BLaER1 (cell line): ENCODE measurements at regions not wholly inside any gene's neighbourhood (a gene's known extent, or its start where the extent isn't known, plus 50 kb on each side); places are given as distances from the start of the nearest gene placed in this dataset.

Source experiments
- H3K27ac ChIP-seq: shearing (Covaris generic); formaldehyde crosslinking; 2 replicates; pipeline ENCODE4 v1.8.1; 2022
- H3K27me3 ChIP-seq: shearing (Covaris generic); formaldehyde crosslinking; 2 replicates; pipeline ENCODE4 v1.8.1; 2022
- H3K36me3 ChIP-seq: shearing (Covaris generic); formaldehyde crosslinking; 2 replicates; pipeline ENCODE4 v1.8.1; 2022
- H3K4me1 ChIP-seq: shearing (Covaris generic); formaldehyde crosslinking; 2 replicates; pipeline ENCODE4 v1.8.1; 2022
- H3K4me2 ChIP-seq: shearing (Covaris generic); formaldehyde crosslinking; 2 replicates; pipeline ENCODE4 v1.8.1; 2022
- H3K4me3 ChIP-seq: shearing (Covaris generic); formaldehyde crosslinking; 2 replicates; pipeline ENCODE4 v1.8.1; 2022
- H3K9ac ChIP-seq: shearing (Covaris generic); formaldehyde crosslinking; 2 replicates; pipeline ENCODE4 v1.8.1; 2022
- H3K9me3 ChIP-seq: shearing (Covaris generic); formaldehyde crosslinking; 2 replicates; pipeline ENCODE4 v1.8.1; 2022
- H4K20me1 ChIP-seq: shearing (Covaris generic); formaldehyde crosslinking; 2 replicates; pipeline ENCODE4 v1.8.1; 2022
- Cebpa-rat ChIP-seq: shearing (Covaris generic); IDR thresholded peaks from 2 replicates; pipeline ENCODE4 v1.8.1; 2022

GRCh38 chr4:22947851-22948250 is 255.1 kb downstream of the GBA3 start:
- Histone ChIP-seq H3K4me1 (peaks cover 4% of the 10 kb centered on the region; the same call in 1 of the 2 replicates), H3K27me3 (no peaks in the 10 kb centered on the region), H4K20me1 (no peaks in the 10 kb centered on the region), H3K4me3 (no peak overlapping the region), H3K4me2 (no peak overlapping the region), H3K9ac (no peak overlapping the region), H3K36me3 (no peaks in the 10 kb centered on the region), H3K27ac (no peak overlapping the region), H3K9me3 (no peaks in the 10 kb centered on the region)
- no peak for TF ChIP-seq Cebpa-rat

- Histone ChIP-seq H3K27me3 (no peaks in the 10 kb centered on the region), H3K4me1 (peaks cover 4% of the 10 kb centered on the region; the same call in 1 of the 2 replicates), H3K9me3 (no peaks in the 10 kb centered on the region), H3K9ac (no peak overlapping the region), H3K4me2 (no peak overlapping the region), H4K20me1 (no peaks in the 10 kb centered on the region), H3K4me3 (no peak overlapping the region), H3K36me3 (no peaks in the 10 kb centered on the region), H3K27ac (no peak overlapping the region)
- no peak for TF ChIP-seq Cebpa-rat
These were observed 250.3 kb downstream of the GBA3 start for GRCh38 chr4:22942920-22943559.

GRCh38 chr4:22941688-22942375 is 249.1 kb downstream of the GBA3 start:
- H3K4me1 ChIP-seq = no peaks in the 10 kb centered on the region
- no peak overlapping the region for H3K9ac ChIP-seq
- no peak overlapping the region for H3K4me2 ChIP-seq
- no peak overlapping the region for H3K4me3 ChIP-seq
- no peaks in the 10 kb centered on the region for H4K20me1 ChIP-seq
- H3K27me3 ChIP-seq = no peaks in the 10 kb centered on the region
- H3K27ac ChIP-seq = no peak overlapping the region
- H3K9me3 ChIP-seq = no peaks in the 10 kb centered on the region
- no peak for TF ChIP-seq Cebpa-rat
- no peaks in the 10 kb centered on the region for H3K36me3 ChIP-seq

GRCh38 chr4:22932326-22932725 is 239.6 kb downstream of the GBA3 start:
- Histone ChIP-seq H3K4me2 (no peak overlapping the region), H3K27me3 (no peaks in the 10 kb centered on the region), H4K20me1 (no peaks in the 10 kb centered on the region)

GRCh38 chr4:22922426-22922825 is 229.7 kb downstream of the GBA3 start:
- Histone ChIP-seq H3K27me3 (no peaks in the 10 kb centered on the region), H3K9me3 (no peaks in the 10 kb centered on the region), H3K36me3 (no peaks in the 10 kb centered on the region), H3K27ac (no peak overlapping the region), H3K4me2 (no peak overlapping the region; the same call in 1 of the 2 replicates), H3K4me3 (no peak overlapping the region), H4K20me1 (no peaks in the 10 kb centered on the region), H3K4me1 (no peaks in the 10 kb centered on the region; the same call in 1 of the 2 replicates), H3K9ac (no peak overlapping the region)
- TF ChIP-seq Cebpa-rat = no peak

More at GRCh38 chr4:22932326-22932725, 239.6 kb downstream of the GBA3 start:
- no peak overlapping the region for H3K4me3 ChIP-seq
- no peak overlapping the region for H3K9ac ChIP-seq
- no peak overlapping the region for H3K27ac ChIP-seq
- H3K9me3 ChIP-seq = no peaks in the 10 kb centered on the region
- no peaks in the 10 kb centered on the region for H3K4me1 ChIP-seq
- TF ChIP-seq Cebpa-rat = no peak
- H3K36me3 ChIP-seq = no peaks in the 10 kb centered on the region

GRCh38 chr4:22921936-22922335 is 229.2 kb downstream of the GBA3 start:
- no peaks in the 10 kb centered on the region for H3K36me3 ChIP-seq
- H3K4me3 ChIP-seq = no peak overlapping the region
- H3K9ac ChIP-seq = no peak overlapping the region
- H3K9me3 ChIP-seq = no peaks in the 10 kb centered on the region
- H4K20me1 ChIP-seq = no peaks in the 10 kb centered on the region
- H3K27me3 ChIP-seq = no peaks in the 10 kb centered on the region
- no peaks in the 10 kb centered on the region; the same call in 1 of the 2 replicates for H3K4me1 ChIP-seq
- H3K27ac ChIP-seq = no peak overlapping the region
- peak overlapping the region; percentile 28 for H3K4me2 ChIP-seq
- TF ChIP-seq Cebpa-rat = no peak

GRCh38 chr4:22911285-22911684 is 218.5 kb downstream of the GBA3 start:
- H3K4me2 ChIP-seq = no peak overlapping the region

GRCh38 chr4:22910200-22910599 is 217.5 kb downstream of the GBA3 start:
- Histone ChIP-seq H3K9ac (no peak overlapping the region), H3K4me3 (no peak overlapping the region), H3K4me1 (no peaks in the 10 kb centered on the region), H3K9me3 (no peaks in the 10 kb centered on the region), H3K36me3 (no peaks in the 10 kb centered on the region), H3K4me2 (no peak overlapping the region), H4K20me1 (no peaks in the 10 kb centered on the region), H3K27me3 (no peaks in the 10 kb centered on the region), H3K27ac (no peak overlapping the region)
- no peak for TF ChIP-seq Cebpa-rat

More at GRCh38 chr4:22911285-22911684, 218.5 kb downstream of the GBA3 start:
- no peaks in the 10 kb centered on the region for H3K27me3 ChIP-seq
- TF ChIP-seq Cebpa-rat = no peak
- no peak overlapping the region for H3K4me3 ChIP-seq
- H3K9me3 ChIP-seq = no peaks in the 10 kb centered on the region
- no peak overlapping the region for H3K9ac ChIP-seq
- no peaks in the 10 kb centered on the region for H3K36me3 ChIP-seq
- H3K27ac ChIP-seq = no peak overlapping the region
- no peaks in the 10 kb centered on the region for H4K20me1 ChIP-seq
- no peaks in the 10 kb centered on the region for H3K4me1 ChIP-seq

- Histone ChIP-seq H3K27me3 (no peaks in the 10 kb centered on the region), H3K36me3 (no peaks in the 10 kb centered on the region), H3K4me2 (no peak overlapping the region), H4K20me1 (no peaks in the 10 kb centered on the region), H3K27ac (no peak overlapping the region), H3K4me1 (no peaks in the 10 kb centered on the region), H3K9me3 (no peaks in the 10 kb centered on the region), H3K4me3 (no peak overlapping the region), H3K9ac (no peak overlapping the region)
- no peak for TF ChIP-seq Cebpa-rat
These were observed 213.3 kb downstream of the GBA3 start for GRCh38 chr4:22906045-22906444.

GRCh38 chr4:22903913-22904312 is 211.2 kb downstream of the GBA3 start:
- Histone ChIP-seq H3K9me3 (no peaks in the 10 kb centered on the region), H4K20me1 (no peaks in the 10 kb centered on the region), H3K4me2 (no peak overlapping the region), H3K36me3 (no peaks in the 10 kb centered on the region), H3K4me1 (no peaks in the 10 kb centered on the region), H3K4me3 (no peak overlapping the region), H3K27me3 (no peaks in the 10 kb centered on the region), H3K9ac (no peak overlapping the region), H3K27ac (no peak overlapping the region)
- no peak for TF ChIP-seq Cebpa-rat
